ENCODE measurements at regions not wholly inside any gene's neighbourhood (a gene's known extent, or its start where the extent isn't known, plus 50 kb on each side); places are given as distances from the start of the nearest gene placed in this dataset.

GRCh38 chr7:46547044-46547443, 626.0 kb upstream of the IGFBP3 start:
- no peak overlapping the region for H3K4me3 ChIP-seq (ENCODE audit: low read depth, poor library complexity, severe bottlenecking)
- TF ChIP-seq CTCF (IDR thresholded peaks at IDR 0.05) (no peak), POLR2A (IDR thresholded peaks at IDR 0.05) (no peak)
- no peak for DNase-seq (ENCODE audit: low spot score in 2 of 2)
- intact Hi-C loops (cut with DNase I; ENCODE audit: low total_unique reads), result no loop called here

- no peak overlapping the region for H3K4me3 ChIP-seq (ENCODE audit: low read depth, poor library complexity, severe bottlenecking)
- intact Hi-C loops (cut with DNase I; ENCODE audit: low total_unique reads), result no loop called here
- TF ChIP-seq CTCF (IDR thresholded peaks at IDR 0.05), result no peak
- no peak for TF ChIP-seq POLR2A (IDR thresholded peaks at IDR 0.05)
- 41 to 57% methylated on average over 1 of the region's 1 CpG for WGBS, 2 donors
- DNase-seq (ENCODE audit: low spot score in 2 of 2), result no peak
These were observed 624.7 kb upstream of the IGFBP3 start for GRCh38 chr7:46545790-46546189.

GRCh38 chr7:46544396-46545008, 623.4 kb upstream of the IGFBP3 start:
- no peak overlapping the region for H3K4me3 ChIP-seq (ENCODE audit: low read depth, poor library complexity, severe bottlenecking)
- intact Hi-C loops (cut with DNase I; ENCODE audit: low total_unique reads), result no loop called here
- no peak for DNase-seq (ENCODE audit: low spot score in 2 of 2)
- 7 to 11% methylated on average over 2 of the region's 2 CpGs for WGBS, 2 donors
- TF ChIP-seq POLR2A (IDR thresholded peaks at IDR 0.05), result no peak
- no peak for TF ChIP-seq CTCF (IDR thresholded peaks at IDR 0.05)

GRCh38 chr7:46542076-46542475, 621.0 kb upstream of the IGFBP3 start:
- intact Hi-C loops (cut with DNase I; ENCODE audit: low total_unique reads), result no loop called here
- 83 to 85% methylated on average over 1 of the region's 1 CpG for WGBS, 2 donors
- no peak for DNase-seq (ENCODE audit: low spot score in 2 of 2)
- H3K4me3 ChIP-seq (ENCODE audit: low read depth, poor library complexity, severe bottlenecking), result no peak overlapping the region
- no peak for TF ChIP-seq CTCF (IDR thresholded peaks at IDR 0.05)
- no peak for TF ChIP-seq POLR2A (IDR thresholded peaks at IDR 0.05)

- WGBS, 2 donors, result 87 to 88% methylated on average over 5 of the region's 5 CpGs
- no peak for TF ChIP-seq POLR2A (IDR thresholded peaks at IDR 0.05)
- TF ChIP-seq CTCF (IDR thresholded peaks at IDR 0.05), result no peak
- H3K4me3 ChIP-seq (ENCODE audit: low read depth, poor library complexity, severe bottlenecking), result no peak overlapping the region
- no peak for DNase-seq (ENCODE audit: low spot score in 2 of 2)
- intact Hi-C loops (cut with DNase I; ENCODE audit: low total_unique reads), result no loop called here
These were observed 618.9 kb upstream of the IGFBP3 start for GRCh38 chr7:46539892-46540483.
